NCI-H446 treated with DMSO at 0.1 percent for 48 hours (cell line): ENCODE measurements at regions not wholly inside any gene's neighbourhood (a gene's known extent, or its start where the extent isn't known, plus 50 kb on each side); places are given as distances from the start of the nearest gene placed in this dataset.

Experiments used
- DNase-seq: peaks from one replicate; lab custom pipeline; 2025; lab: John Stamatoyannopoulos, UW

- DNase-seq = no peak
Observed at GRCh38 chr6:163952005-163952404, 537.5 kb downstream of the QKI start.

GRCh38 chr6:163951326-163951725 is 536.8 kb downstream of the QKI start:
- DNase-seq = no peak

- DNase-seq = no peak
Observed at GRCh38 chr6:163950159-163950558, 535.6 kb downstream of the QKI start.

GRCh38 chr6:163949431-163949830 is 534.9 kb downstream of the QKI start:
- no peak for DNase-seq

- DNase-seq = no peak
Observed at GRCh38 chr6:163948250-163948649, 533.7 kb downstream of the QKI start.

GRCh38 chr6:163947276-163947675 is 532.8 kb downstream of the QKI start:
- DNase-seq = no peak

- DNase-seq = no peak
Observed at GRCh38 chr6:163946437-163946836, 531.9 kb downstream of the QKI start.

GRCh38 chr6:163945808-163946207 is 531.3 kb downstream of the QKI start:
- no peak for DNase-seq

GRCh38 chr6:163944897-163945296 is 530.4 kb downstream of the QKI start:
- no peak for DNase-seq

GRCh38 chr6:163943607-163944385 is 529.3 kb downstream of the QKI start:
- no peak for DNase-seq

GRCh38 chr6:163942790-163943189 is 528.3 kb downstream of the QKI start:
- DNase-seq = no peak

- DNase-seq = no peak
Observed at GRCh38 chr6:163941624-163941976, 527.1 kb downstream of the QKI start.

GRCh38 chr6:163940705-163941623 is 526.4 kb downstream of the QKI start:
- DNase-seq = no peak

- DNase-seq = no peak
Observed at GRCh38 chr6:163937071-163937470, 522.6 kb downstream of the QKI start.

- no peak for DNase-seq
Observed at GRCh38 chr6:163935158-163935762, 520.7 kb downstream of the QKI start.

GRCh38 chr6:163930012-163930411 is 515.5 kb downstream of the QKI start:
- DNase-seq = no peak

- DNase-seq = no peak
Observed at GRCh38 chr6:163929538-163929937, 515.0 kb downstream of the QKI start.

- no peak for DNase-seq
Observed at GRCh38 chr6:163926642-163927041, 512.1 kb downstream of the QKI start.

- no peak for DNase-seq
Observed at GRCh38 chr6:163925839-163926238, 511.3 kb downstream of the QKI start.

GRCh38 chr6:163923658-163924411 is 509.3 kb downstream of the QKI start:
- DNase-seq = no peak

GRCh38 chr6:163922562-163922961 is 508.0 kb downstream of the QKI start:
- DNase-seq = no peak

- DNase-seq = no peak
Observed at GRCh38 chr6:163919652-163920051, 505.1 kb downstream of the QKI start.
